NCI-H2171 (cell line): ENCODE measurements at regions not wholly inside any gene's neighbourhood (a gene's known extent, or its start where the extent isn't known, plus 50 kb on each side); places are given as distances from the start of the nearest gene placed in this dataset.
"Not testable (repeated sequence)": the region's sequence is repeated elsewhere in the genome, so short reads cannot be mapped to it uniquely, and the experiment has no call there.

Experiments used
- DNase-seq: peaks from one replicate; lab custom pipeline; 2025; lab: John Stamatoyannopoulos, UW

DNA sequence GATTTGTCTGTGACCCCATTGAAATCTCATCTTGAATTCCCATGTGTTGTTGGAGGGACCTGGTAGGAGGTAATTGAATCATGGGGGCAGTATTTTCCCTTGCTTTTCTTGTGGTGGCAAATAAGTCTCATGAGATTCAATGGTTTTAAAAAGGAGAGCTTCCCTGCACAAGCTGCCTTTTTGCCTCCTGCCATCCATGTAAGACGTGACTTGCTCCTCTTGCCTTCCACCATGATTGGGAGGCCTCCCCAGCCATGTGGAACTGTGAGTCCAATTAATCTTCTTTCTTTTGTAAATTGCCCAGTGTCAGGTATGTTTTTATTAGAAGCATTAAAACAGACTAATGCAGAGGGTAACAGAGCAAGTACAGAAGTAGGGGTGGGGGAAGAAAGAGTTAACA, 1097.0 kb upstream of the ADGRB3 start:
- DNase-seq: no peak

DNA sequence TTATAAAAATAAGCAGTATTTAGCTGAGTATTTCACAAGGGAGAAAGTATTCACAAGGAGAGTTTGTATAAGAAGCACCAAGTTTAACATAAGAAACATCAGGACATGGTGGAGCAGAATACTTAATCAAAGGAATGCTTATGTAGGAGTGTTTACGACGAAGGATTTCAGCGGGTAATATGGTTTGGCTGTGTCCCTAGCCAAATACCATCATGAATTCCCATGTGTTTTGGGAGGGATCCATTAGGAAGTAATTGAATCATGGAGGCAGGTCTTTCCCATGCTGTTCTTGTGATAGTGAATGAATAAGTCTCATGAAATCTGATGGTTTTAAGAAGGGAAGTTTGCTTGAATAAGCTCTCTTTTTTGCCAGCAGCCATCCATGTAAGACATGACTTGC, 1099.1 kb upstream of the ADGRB3 start:
- no peak for DNase-seq

DNA sequence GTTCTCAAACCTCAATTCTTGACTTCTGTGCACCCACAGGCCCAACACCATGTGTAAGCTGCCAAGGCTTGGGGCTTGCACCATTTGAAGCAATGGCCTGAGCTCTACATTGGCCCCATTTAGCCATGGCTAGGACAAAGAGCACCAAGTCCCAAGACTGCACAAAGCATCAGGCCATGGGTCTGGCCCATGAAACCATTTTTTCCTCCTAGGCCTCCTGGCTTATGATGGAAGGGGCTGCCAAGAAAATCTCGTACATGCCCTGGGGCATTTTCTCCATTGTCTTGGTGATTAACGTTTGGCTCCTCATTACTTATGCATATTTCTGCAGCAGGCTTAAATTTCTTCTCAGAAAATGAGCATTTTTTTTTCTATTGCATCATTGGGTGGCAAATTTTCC, 1128.7 kb upstream of the ADGRB3 start:
- DNase-seq: no peak

DNA sequence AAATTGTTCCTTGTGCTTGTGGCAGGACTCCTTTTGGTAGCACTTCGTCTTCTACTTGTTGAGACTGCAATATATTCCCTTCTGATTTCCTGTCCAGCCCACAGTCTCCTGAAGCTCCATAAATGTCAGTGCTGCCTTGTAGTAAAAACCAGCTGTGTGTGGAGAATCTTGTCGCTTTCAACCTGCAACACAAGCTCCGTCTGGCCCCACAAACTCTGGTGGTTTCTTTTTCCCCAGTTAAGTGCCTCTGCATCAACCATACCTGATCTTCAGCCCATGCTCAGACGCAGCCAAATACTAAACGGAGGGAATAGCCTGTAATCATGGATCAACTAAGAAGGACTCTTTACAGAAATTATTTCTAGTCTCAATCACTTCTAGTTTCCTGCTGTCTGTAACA, 1133.3 kb upstream of the ADGRB3 start:
- DNase-seq: no peak

DNA sequence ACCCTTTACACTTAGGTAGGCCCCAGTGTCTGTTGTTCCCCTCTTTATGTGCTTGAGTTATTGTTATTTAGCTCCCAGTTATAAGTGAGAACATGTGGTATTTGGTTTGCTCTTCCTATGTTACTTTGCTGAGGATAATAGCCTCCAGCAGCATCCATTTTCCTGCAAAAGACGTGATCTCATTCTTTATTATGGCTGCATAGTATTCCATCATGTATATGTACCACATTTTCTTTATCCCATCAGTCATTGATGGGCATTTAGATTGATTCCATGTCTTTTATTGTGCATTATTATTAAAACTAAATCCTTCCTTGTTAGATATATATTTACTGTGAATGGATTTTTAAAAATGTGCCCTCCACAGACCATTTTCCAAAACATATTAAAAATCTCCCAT, 1137.3 kb upstream of the ADGRB3 start:
- DNase-seq: no peak

DNA sequence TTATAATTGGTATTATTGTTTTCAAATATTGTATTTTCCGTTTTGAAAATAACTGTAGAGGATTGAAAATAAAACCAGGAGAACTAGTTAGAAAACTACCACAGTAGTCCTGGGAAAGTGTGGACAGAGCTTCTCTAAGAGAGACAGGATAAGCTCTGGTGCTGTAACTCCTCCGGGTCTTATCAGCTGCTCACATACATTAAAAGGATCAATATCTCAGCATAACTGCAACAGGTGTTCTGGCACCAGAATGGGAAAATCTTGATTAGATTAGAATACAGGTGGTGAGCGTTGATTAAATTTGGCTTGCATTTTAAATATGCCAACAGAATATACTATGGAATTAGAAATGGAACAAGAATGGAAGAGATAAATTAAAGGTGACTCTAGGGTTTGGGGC, 1138.9 kb upstream of the ADGRB3 start:
- DNase-seq: no peak

DNA sequence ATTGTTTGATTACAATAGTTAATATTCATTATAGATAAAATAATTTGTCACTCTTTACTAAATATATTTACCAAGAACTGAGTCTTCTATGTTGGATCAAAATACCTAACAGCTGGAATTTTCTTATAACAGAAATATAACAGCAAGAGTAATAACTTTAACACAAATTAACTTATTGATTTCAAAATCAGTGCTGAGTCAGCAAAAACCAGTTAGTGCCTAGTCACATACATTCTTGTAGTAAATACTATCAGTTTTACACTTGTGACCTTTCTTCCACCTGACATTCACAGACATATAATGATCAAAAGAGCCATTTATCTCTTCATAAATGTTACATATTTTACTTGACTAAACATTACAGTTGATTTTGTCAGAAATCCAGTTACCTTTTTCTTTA, 1141.4 kb upstream of the ADGRB3 start:
- no peak for DNase-seq

DNA sequence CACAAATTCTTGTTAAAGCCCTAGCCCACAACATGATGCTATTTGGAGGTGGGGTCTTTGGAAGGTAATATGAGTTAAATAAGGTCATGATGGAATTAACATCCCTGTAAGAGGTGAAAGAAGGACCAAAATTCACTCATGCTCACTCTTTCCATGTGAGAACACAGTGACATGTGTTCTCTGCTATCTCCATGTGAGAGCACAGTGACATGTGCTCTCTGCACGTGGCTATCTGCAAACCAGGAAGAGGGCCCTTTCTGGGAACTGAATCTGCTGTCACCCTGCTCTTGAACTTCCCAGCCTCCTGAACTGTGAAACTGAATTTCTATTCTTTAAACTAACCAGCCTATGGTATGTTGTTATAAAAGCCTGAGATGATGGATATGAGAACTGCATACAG, 1159.4 kb upstream of the ADGRB3 start:
- DNase-seq: no peak

DNA sequence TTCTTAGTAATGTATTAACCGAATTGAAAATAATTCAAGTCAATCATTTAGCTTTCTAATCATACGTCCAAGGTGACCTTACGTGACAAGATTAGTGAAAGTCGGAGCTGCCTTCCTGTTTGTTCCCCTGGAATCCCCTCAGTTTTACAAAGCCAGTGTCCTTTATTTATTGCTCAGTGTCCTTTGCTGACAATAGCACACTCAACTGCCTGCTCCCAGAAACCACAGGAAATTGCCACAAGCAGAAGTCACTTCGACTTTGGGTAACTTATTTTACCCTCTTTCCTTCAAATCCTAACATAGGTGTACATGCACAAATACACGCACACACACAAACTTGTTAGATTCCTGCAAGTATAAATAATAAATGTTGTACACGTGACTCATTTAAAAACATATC, 1167.7 kb upstream of the ADGRB3 start:
- DNase-seq: no peak

DNA sequence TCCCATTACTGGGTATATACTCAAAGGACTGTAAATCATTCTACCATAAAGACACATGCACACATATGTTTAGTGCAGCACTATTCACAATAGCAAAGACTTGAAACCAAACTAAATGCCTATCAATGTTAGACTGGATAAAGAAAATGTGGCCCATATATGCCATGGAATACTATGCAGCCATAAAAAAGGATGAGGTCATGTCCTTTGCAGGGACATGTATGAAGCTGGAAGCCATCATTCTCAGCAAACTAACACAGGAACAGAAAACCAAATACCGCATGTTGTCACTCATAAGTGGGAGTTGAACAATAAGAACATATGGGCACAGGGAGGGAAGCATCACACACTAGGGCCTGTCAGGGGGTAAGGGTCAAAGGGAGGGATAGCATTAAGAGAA, 1172.4 kb upstream of the ADGRB3 start:
- DNase-seq: not testable (repeated sequence)

DNA sequence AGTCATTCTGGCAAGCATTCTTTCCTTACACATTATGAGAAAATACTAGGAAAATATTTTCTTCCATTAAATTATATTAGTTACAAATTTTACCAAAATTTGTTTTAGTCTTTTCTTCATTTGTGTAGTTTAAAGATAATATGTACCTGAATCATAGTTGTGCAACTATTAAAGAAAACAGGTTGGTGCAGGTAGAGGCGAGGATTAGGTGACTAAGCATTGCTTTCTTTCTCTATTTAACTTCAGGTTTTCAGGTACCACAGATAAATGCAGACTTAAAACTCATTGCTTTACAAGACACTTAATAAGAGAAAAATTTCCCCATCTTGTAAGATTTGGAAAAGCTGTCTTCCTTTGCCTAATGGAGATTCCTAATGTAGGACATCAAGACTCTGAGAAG, 1175.5 kb upstream of the ADGRB3 start:
- no peak for DNase-seq

DNA sequence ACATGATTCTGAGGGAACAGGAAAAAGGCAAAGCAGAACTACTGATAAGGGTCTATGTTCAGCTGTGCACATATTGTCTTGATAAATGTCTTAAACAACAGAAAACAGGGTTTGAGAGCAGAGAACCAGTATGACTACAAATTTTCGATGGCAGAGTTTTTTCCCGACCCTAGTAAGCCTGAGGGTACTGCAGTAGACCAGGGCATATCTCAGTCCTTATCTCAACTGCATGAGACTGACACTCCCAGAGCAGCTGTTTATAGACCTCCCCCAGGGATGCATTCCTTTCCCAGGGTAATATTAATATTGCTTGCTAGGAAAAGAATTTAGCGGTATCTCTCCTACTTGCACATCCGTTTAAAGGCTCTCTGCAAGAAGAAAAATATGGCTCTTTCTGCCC, 1176.8 kb upstream of the ADGRB3 start:
- DNase-seq: no peak

DNA sequence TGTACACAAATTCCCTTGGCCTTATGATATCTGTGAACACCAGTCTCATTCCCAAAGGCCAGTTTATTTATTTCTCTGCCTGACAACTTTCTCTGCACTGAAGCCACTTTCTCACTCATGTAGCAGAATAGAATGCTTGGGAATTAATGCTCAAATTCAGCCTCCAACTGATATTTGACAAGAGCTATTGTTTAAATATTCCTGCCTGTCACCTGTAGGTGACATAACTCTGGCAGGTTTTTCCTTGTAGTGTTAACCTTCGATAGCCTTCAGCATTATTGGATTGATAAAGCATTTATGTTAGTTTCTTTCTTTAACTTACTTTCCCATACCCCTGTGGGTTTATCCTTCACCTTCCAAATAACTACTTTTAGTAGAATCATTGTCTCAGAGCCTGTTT, 1183.2 kb upstream of the ADGRB3 start:
- no peak for DNase-seq

DNA sequence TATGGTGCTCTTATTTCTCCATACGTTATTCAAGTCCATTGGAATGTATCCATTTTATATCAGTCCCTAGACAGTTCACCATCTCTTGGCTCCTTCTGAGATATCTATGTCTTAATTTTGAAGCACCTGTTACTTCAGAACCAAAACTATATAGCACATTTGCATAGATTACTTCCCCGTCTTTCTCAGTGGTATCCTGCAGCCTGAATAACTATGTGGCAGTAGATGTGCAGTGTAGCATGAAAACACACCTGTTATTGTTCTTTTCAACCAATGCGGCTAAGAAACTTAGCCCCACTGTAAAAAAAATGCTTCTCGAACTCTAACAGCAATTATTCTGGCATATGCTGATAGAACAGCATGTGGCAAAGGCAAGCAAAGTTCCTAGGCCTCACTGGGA, 1184.4 kb upstream of the ADGRB3 start:
- DNase-seq: peak; percentile 85

DNA sequence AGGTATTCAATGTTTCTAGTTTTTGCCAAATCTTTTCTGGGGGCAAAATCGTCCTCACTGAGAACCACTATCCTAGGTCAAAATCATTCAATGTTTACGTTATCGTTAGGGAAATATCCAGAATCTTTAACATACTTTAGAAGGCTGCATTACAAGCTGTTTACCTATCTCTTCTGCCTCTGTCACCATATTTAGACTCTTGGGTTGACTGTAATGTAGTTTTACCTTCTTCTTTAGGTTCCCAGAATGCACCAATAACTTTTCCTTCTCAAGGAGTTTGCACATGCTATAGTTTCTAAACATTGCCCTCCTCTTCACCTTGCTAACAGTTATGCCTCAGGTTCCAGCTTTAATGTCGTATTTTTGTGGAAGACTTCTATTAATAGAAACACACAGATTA, 1185.5 kb upstream of the ADGRB3 start:
- no peak for DNase-seq

DNA sequence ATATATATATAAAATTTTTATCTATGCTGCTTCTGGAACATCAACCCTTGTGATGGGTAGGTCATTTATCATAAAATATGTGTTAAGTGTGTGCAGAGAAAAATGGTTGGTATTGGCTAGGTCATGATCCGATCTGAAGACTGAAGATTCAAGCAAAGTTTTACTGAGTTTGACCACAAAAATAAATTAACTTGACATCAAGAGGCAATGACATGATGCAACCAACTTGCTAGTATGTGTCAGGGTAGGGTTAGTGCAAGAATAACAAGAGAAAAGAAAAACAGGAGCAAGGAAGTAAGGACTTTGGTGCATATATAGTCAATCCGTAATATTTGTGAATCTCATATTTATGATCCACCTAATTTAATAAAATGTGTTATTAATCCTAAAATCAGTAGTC, 1202.0 kb upstream of the ADGRB3 start:
- DNase-seq: no peak

DNA sequence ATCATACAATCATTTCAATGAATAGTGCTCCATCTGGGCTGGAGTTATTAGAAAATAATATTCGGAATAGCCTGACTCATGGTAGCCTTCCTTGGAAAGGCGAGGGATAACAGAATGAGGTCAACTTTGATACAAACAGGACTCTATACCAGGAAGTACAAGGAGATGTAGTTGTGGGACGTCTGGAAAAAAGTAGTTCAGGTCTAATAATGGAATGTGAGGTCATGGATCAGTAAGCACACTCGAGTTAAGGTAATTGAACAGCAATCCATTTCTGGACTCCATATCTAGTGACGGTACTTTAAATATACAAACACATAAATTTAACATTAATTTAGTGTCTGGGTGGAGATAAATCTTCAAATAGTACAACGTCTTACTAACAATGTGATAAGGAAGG, 1204.0 kb upstream of the ADGRB3 start:
- DNase-seq: no peak

DNA sequence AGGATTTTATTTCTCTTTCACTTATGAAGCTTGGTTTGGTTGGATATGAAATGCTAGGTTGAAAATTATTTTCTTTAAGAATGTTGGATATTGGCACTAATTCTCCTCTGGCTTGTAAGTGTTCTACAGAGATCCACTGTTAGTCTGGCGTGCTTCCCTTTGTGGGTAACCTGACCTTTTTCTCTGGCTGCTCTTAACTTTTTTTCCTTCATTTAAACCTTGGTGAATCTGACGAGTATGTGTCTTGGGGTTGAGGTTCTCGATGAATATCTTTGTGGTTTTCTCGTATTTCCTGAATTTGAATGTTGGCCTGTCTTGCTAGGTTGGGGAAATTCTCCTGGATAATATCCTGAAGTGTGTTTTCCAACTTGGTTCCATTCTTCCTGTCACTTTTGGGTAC, 1208.4 kb upstream of the ADGRB3 start:
- not testable (repeated sequence) for DNase-seq

DNA sequence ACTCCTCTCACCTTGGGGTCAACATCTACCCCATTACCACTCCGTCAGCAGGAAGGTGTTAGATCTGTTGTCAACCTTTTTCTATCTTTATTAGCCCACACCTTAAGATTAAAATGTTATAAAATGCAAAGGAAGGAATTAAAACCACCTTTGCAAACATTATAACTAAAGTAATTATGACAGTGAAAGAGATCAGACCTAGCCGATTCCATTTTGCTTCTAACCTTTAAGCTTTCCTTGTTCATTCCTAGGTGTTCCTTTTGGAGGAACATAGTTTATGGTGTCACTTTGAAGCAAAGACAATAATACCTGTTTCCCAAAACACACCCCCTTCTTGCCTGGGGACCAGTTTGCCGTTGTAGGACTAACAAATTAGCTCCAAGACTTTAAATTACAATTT, 1223.0 kb upstream of the ADGRB3 start:
- no peak for DNase-seq

DNA sequence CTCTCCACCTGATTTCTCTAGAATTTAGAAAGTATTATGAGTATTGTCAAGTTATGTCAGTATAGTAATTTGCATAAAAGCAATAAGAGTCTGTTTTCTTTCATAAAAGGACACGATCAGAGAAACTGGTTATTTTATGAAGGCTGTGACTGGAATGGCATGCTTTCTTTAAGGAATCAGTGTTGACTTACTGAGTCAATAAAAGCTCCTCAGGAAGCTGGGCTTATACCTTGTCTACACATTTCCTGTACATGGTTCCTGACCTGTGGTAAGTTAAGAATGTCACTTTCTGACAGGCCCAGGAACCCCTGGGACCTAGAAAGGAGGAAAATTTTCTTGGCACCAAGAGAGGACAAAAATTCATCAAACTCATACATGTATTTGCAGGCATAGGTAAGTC, 1224.0 kb upstream of the ADGRB3 start:
- DNase-seq: no peak

DNA sequence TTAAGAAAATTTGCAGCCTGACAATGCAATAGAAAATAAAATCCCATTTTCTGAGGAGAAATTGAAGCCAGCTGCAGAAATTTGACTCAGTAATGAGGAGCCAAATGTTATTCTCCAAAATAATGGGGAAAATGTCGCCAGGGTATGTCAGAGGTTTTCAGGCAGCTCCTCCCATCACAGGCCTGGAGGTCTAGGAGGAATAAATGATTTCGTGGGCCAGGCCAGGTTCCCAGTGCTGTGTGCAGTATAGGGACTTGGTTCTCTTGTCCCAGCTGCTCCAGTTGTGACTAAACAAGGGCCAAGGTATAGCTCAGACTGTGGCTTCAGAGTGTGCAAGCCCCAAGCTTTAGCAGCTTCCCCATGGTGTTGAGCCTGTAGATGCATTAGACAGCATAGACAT, 1240.8 kb upstream of the ADGRB3 start:
- DNase-seq: no peak

DNA sequence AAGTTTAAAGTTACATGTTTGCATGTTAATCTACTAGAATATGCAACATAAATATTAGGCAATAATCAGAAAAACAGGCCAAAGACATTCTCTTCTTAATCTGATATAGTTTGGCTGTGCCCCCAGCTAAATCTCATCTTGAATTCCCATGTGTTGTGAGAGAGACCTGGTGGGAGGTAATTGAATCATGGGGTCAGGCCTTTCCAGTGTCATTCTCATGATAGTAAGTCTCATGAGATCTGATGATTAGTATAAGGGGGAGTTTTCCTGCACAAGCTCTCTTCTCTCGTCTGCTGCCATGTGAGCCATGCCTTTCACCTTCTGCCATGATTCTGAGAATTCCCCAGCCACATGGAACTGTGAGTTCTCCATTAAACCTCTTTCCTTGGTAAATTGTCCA, 1241.7 kb upstream of the ADGRB3 start:
- DNase-seq: no peak

DNA sequence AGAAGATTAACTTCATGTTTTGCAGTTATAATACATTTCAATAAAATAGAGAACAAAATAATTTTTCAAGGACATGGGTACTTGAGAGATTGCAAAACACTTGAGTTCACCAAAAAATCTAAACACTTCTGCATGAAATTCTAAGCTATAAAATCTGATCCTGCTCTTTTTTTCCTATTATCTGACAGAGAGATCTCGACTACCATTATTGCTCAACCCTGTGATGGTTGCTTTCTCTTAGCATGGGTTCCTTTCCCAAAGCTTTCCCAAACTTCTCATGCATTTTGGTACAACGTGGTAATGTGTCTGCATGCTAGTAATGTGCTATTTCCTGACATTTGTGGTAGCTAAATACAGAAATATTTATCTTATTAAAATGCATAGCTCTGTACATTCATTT, 1243.1 kb upstream of the ADGRB3 start:
- DNase-seq: no peak

DNA sequence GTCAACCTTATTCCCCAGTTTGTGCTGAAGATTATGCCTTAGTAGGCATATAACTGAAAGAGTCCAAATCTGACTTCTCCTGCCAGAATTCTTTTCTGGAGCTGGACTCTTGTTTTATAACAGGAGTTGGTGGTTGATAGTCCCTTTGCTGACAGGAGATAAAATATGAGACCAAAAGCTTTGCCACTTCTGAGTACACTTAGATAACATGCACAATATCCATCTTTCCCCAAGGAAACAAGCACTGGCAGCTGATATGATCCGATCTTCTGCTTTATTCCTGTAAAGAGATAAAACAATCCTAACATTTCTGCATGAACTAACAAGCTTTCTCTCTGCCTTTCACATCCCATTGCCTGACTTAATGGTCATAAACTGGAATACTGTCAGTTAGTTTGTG, 1265.4 kb upstream of the ADGRB3 start:
- no peak for DNase-seq

DNA sequence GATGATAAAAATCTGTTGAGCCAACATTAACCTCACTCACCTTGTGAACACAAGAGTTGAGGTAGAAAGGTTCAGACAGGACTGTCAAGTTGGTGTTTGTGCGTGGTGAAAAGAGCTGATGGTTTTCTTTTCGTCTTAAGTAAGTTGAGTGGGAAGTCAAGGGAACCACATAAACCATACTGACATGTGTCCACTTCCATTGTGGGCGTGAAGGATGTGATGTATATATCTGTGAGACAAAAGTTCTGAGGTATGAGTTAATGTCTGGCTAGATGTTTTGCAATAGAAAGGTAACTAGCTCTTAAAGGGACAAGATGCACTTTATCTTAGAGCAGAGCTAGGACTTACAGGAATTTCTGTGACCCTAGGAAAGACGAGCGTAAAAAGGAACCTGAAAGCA, 1272.1 kb upstream of the ADGRB3 start:
- no peak for DNase-seq
